NCI-H748 (cell line): ENCODE measurements at regions not wholly inside any gene's neighbourhood (a gene's known extent, or its start where the extent isn't known, plus 50 kb on each side); places are given as distances from the start of the nearest gene placed in this dataset.
A peak's percentile ranks its signal among the peaks of the same experiment; 100 is the strongest.

Experiments used
- DNase-seq: peaks from one replicate; lab custom pipeline; 2025; ENCODE audit not compliant: unreplicated experiment; lab: John Stamatoyannopoulos, UW

GRCh38 chr9:1535599-1535998, 479.5 kb upstream of the SMARCA2 start:
- DNase-seq: no peak

DNA sequence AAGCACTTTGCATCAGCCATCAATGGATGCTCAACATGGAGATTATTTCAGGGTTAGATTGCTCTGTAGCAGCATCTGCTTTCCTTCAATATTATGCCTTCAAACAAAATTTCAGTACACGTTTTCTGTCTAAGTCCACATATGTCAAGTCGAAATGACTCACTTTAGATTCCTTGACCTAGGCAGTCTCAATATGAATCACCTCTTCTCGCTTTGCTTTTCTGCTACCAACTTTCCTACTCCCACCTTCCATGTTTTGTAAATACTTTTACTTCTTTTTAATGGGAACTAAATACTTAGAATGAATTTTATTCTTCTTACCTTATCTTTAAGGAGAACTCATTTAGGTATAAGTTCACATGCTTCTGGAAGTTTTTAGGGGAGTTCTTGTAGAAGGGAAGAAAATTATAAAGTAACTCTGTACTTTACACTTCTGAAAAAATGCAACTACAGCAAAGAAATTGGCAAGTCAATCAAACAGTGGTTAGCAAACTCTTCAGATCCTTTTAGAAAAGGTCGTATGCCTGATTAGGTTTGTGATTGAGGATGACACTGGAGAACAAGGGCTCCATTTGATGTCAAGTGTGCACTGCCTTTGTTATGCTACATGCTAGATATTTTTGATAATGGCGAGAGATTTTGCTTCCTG, 478.5 kb upstream of the SMARCA2 start:
- no peak for DNase-seq

DNA sequence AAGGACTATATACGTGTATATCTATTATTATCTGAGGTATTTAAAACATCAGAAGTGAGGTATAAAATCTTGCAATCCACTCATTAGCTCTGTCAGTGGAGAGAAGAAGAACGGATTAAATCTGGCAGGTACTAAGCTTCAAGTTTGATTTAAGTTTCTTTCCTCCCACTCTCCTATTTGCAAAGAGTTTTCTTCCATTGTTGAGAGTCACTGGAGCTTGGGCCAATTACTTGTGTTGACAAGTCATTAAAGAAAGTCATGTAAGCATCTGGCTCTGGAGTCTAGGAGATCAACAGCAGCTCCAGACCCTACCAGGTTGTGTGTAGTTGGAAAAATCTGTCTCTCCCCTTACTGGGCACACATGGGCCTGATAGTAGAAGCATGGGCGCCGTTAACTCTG, 476.8 kb upstream of the SMARCA2 start:
- DNase-seq: no peak

- no peak for DNase-seq
These were observed 475.9 kb upstream of the SMARCA2 start for GRCh38 chr9:1539216-1539615.

DNA sequence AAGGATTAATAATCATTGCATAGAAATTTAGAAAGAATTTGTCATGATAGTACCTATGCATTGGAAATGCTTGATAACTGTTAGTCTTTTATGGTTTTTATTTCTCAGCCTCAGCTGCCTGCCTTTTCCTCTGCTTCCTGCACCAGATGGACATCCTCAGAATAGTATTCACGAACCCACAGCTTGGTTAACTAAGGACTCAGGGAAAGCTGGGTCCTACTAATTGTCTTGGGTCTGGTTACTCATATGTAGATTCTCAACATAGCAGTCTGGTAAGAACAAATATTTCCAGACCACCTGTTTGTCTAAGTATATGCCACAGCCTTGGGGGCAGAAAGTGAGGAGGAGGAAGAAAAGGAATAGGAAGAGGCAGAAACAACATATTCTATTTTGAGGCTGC, 464.5 kb upstream of the SMARCA2 start:
- no peak for DNase-seq

- DNase-seq: no peak
These were observed 460.8 kb upstream of the SMARCA2 start for GRCh38 chr9:1554081-1555035.

- peak; percentile 42 for DNase-seq
These were observed 456.5 kb upstream of the SMARCA2 start for GRCh38 chr9:1558666-1559065.

DNA sequence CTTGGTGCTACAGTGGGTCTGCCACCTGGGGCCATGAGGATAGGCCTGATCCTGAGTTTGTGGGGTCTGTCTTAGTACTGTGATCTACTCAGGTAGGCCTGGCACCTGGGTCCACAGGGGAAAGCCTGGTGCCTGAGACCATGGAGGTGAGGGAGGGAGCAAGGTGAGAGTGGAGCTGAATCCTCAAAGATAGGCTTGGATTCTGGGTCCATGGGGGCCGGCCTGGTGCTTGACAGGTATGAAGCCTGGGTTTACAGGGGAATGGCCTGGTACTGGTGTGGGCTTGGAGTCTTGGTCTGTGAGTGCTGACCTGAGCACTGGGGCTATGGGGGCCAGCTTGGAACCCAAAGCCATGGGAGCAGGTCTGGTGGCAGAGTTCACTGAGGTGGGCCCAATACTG, 439.2 kb upstream of the SMARCA2 start:
- no peak for DNase-seq

GRCh38 chr9:1580215-1580614, 434.9 kb upstream of the SMARCA2 start:
- DNase-seq: no peak

- no peak for DNase-seq
These were observed 433.2 kb upstream of the SMARCA2 start for GRCh38 chr9:1581926-1582325.

DNA sequence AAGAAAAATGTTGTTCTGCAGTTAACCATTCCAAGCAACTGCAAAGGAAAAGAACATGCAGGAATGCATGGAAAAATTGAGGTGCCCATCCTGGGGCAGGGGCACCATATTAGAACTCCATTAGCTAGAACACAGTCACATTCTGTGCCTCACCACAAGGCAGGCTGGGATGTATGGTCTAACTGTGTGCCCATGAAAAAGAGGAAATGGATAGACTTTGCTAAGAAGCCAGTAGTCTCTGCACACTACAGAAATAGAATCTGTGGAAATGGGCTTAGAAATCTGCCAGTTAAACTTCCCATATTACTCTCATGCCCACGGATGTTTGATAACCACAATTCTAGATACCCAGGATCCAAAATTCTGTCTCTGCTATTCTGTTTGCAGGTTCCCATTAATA, 423.8 kb upstream of the SMARCA2 start:
- no peak for DNase-seq

DNA sequence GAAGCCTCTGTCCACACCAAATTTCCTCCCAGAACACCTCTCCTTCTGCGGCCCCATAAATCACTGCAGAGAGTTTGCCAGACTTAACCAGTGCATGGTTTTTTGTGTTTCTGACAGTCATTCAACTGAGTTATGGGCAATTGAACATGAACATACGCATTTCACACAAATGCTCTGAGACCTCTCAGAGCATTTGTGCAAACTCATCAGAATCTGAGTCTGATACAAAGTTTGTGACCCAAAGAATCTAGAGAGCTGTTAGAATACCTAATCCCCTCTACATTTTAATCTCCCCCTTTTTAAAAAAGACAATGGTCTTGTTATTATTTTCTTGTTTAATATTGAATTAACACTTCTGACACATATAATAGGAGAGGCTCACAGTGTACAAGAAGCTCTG, 416.9 kb upstream of the SMARCA2 start:
- no peak for DNase-seq

DNA sequence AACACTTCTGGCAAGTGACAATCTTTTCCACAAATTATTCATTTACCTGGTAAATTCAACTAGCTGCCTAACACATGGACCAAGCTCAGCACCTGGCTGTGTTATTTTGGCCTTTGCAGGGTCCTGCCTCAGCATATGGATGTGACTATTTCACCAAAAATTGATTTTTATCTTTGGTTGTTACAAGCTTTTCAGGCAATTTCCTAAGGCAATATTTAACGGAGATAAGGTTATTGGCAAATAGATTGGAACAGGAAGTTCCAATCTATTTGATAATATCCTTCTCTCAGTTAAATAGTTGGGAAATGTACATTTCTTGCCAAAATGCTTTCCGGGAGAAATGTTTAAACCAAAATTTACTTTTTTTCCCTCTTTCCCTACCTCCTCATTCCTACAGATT, 415.2 kb upstream of the SMARCA2 start:
- no peak for DNase-seq

- peak; percentile 73 for DNase-seq
These were observed 410.1 kb upstream of the SMARCA2 start for GRCh38 chr9:1604942-1605560.

DNA sequence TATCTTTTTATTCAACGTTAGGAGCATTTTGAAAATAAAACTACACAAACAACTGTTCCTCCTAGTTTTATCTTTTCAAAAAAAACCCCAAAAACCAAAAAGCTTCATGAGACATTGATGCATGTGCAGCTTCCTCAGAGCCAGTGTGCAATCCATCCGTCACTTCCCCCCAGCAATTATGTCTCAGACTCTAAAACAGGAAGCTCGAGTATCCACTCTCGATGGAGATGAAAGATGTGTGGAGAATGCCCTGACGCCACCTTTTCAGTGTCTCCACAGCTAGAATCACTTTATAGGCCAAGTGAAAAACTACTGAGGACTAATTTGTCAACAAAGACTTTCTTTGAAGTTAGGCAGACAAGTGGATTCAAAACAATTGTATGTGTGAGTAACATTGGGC, 408.9 kb upstream of the SMARCA2 start:
- peak; percentile 6 for DNase-seq

DNA sequence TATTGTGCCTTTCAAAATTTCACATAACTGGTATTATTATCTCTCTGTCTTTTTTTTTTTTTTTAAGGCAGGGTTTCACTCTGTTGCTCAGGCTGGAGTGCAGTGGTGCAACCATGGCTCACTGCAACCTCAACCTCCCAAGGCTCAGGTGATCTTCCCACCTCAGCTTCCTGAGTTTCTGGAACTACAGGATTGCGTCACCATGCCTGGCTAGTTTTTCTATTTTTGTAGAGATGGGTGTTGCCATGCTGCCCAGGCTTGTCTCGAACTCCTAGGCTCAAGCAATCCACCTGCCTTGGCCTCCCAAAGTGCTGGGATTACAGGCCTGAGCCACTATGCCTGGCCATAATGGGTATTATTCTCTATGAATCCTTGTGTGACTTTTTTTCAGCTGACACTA, 402.3 kb upstream of the SMARCA2 start:
- DNase-seq: no peak

GRCh38 chr9:1617419-1617818, 397.7 kb upstream of the SMARCA2 start:
- no peak for DNase-seq

DNA sequence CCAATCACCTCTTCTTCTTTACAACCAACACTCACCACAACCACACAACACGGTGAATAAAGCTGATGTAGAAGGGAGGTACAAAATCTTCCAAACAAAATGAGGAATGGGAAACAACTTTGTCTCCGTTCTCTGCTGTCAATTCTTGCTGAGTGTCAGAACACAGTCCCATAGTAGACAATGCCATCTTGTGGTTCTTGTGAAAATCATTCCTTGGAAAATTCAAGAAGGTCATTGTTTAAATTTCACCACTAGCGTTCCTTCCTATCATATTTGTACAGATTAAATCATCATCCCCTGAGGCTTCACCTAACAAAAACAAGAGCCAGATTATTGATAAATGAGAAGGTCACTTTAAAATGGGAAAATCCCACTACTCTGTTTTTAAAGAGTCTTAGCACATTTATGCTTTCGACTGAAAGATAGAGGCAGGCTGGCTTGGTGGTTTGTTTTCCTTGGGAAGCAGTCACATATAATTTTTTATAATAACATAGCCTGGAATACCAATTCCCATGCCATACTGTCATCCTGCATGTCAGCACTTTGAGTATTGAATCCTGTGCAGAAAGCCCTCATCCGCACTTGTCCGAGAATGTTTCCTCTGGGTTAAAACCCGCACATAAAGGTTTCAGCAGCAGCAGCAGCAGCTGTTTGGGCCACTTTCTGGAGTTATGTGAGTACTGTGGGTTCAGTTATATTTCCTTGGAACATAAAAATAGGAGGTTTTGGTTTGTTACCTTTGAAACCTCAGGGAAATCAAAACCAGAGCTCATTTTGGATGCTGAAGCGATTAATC, 395.0 kb upstream of the SMARCA2 start:
- peak; percentile 47 for DNase-seq

DNA sequence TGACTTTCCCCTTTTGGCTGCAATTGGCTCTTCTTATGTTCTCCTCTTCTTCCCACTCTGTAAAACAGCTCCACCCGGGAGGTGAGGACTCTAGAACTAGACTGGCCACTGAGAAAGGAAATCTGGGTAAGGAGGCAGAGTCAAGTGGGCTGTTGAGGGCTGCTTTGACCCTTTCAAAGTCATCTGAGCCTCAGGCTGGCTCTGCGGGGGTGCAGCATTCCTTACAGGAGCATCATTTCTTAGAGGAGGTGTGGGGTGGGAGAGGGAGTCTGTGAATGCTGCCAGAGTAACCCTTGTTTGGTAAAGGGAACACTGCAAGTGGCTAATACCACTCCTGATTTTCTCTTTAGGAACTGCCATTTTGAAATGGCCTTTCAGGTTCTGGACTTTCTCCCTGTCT, 377.7 kb upstream of the SMARCA2 start:
- no peak for DNase-seq

DNA sequence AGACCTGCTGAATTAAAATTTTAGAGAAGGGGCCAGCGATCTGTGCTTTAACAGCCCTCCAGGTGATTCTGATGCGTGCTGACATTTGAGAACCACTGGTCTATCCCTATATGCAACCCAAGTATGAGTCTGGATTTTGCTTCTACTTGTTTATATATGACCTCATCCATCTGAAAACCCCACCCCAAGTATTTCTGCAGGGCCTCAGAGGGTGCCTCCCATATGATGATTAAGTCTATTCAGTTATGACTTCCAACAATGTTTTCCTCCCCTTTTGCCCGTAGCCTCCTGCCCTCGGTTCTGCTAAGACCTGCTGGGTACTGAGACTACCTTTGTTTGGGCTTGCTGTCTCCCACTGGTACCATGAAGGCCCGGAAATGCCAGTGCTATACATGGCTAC, 376.0 kb upstream of the SMARCA2 start:
- no peak for DNase-seq

- DNase-seq: no peak
These were observed 367.4 kb upstream of the SMARCA2 start for GRCh38 chr9:1647776-1648175.
